CD4-positive, alpha-beta T cell treated with Interleukin-10 for 1 hour (primary cell): ENCODE measurements at regions not wholly inside any gene's neighbourhood (a gene's known extent, or its start where the extent isn't known, plus 50 kb on each side); places are given as distances from the start of the nearest gene placed in this dataset.
"Not testable (repeated sequence)": the region's sequence is repeated elsewhere in the genome, so short reads cannot be mapped to it uniquely, and the experiment has no call there.

Experiments used
- DNase-seq: peaks from one replicate; pipeline ENCODE4 v3.0.0-alpha.2; 2020

- no peak for DNase-seq
These were observed 278.0 kb upstream of the NUDT12 start for GRCh38 chr5:103840600-103840999.

GRCh38 chr5:103834216-103834615, 271.6 kb upstream of the NUDT12 start:
- no peak for DNase-seq

- no peak for DNase-seq
These were observed 267.0 kb upstream of the NUDT12 start for GRCh38 chr5:103829585-103829984.

- DNase-seq = no peak
These were observed 265.4 kb upstream of the NUDT12 start for GRCh38 chr5:103827976-103828375.

- DNase-seq = no peak
These were observed 258.8 kb upstream of the NUDT12 start for GRCh38 chr5:103821361-103821760.

- no peak for DNase-seq
These were observed 246.0 kb upstream of the NUDT12 start for GRCh38 chr5:103808464-103809106.

GRCh38 chr5:103804711-103805110, 242.1 kb upstream of the NUDT12 start:
- no peak for DNase-seq

- no peak for DNase-seq
These were observed 239.1 kb upstream of the NUDT12 start for GRCh38 chr5:103801681-103802080.

GRCh38 chr5:103800741-103801495, 238.3 kb upstream of the NUDT12 start:
- no peak for DNase-seq

GRCh38 chr5:103793595-103794182, 231.1 kb upstream of the NUDT12 start:
- DNase-seq = no peak

GRCh38 chr5:103785569-103785968, 223.0 kb upstream of the NUDT12 start:
- no peak for DNase-seq

- no peak for DNase-seq
These were observed 221.1 kb upstream of the NUDT12 start for GRCh38 chr5:103783669-103784068.

GRCh38 chr5:103780794-103781193, 218.2 kb upstream of the NUDT12 start:
- DNase-seq = no peak

- DNase-seq = no peak
These were observed 212.1 kb upstream of the NUDT12 start for GRCh38 chr5:103774721-103775120.

GRCh38 chr5:103772248-103772647, 209.7 kb upstream of the NUDT12 start:
- DNase-seq = no peak

GRCh38 chr5:103764403-103764802, 201.8 kb upstream of the NUDT12 start:
- no peak for DNase-seq

GRCh38 chr5:103758996-103759395, 196.4 kb upstream of the NUDT12 start:
- DNase-seq = no peak

GRCh38 chr5:103755974-103756373, 193.4 kb upstream of the NUDT12 start:
- DNase-seq = no peak

- DNase-seq = no peak
These were observed 182.9 kb upstream of the NUDT12 start for GRCh38 chr5:103745353-103746065.

- DNase-seq = no peak
These were observed 181.6 kb upstream of the NUDT12 start for GRCh38 chr5:103744159-103744558.

- DNase-seq = no peak
These were observed 180.8 kb upstream of the NUDT12 start for GRCh38 chr5:103743421-103743820.

GRCh38 chr5:103741984-103742383, 179.4 kb upstream of the NUDT12 start:
- DNase-seq = no peak

GRCh38 chr5:103736343-103736742, 173.8 kb upstream of the NUDT12 start:
- DNase-seq = not testable (repeated sequence)

GRCh38 chr5:103724271-103724670, 161.7 kb upstream of the NUDT12 start:
- DNase-seq = no peak
